Kidney glomerular epithelial cell (primary cell): ENCODE measurements at regions not wholly inside any gene's neighbourhood (a gene's known extent, or its start where the extent isn't known, plus 50 kb on each side); places are given as distances from the start of the nearest gene placed in this dataset.
A peak's percentile ranks its signal among the peaks of the same experiment; 100 is the strongest.
"Not testable (repeated sequence)": the region's sequence is repeated elsewhere in the genome, so short reads cannot be mapped to it uniquely, and the experiment has no call there.

Experiments used
- DNase-seq: peaks from one replicate; lab custom pipeline; 2025; lab: John Stamatoyannopoulos, UW

DNA sequence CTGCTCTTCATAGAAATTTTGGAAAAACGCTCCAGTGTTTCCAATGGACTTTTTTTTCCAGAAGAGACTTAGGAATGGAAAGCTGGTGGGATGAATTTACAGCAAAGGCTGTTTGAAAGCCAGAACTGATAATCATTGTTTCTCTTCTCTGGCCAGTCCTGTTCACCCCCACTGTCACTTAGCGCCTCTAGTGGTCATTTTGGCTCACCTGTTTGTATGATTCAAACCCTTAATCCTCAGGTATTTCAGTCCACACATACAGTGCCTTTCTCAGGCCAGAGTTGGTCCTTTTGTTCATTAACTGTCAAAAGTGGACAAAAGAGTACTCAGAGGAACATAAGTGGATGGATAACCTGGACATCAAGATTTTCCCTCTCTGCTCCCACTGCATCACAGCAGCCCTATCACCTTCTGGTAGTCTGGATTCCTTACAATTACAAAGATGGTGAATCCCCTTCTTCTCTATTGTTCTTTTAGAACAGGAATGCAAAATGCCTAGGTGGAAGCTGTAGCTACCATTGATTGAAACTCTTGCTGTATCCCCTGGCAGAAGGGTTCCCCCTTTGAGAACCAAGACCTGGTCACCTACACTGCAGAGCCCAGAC, 177.6 kb upstream of the OLFM3 start:
- DNase-seq = no peak

DNA sequence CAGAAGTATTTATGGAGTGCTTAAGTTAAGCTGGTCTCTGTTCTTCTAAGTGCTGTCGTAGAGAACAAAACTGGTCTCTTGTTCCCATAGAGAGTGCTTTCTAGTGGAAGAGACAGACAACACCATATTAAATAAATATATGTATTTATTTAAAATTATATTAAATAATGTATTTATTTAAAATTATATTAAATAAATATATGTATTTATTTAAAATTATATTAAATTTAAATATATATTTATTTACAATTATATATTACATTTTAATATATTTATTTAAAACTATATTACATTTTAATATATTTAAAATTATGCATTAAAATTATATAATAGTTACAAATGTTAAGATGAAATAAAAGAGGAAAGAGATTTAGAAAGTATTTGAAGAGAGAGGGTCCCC, 175.5 kb upstream of the OLFM3 start:
- no peak for DNase-seq

GRCh38 chr1:102163799-102164198, 167.1 kb upstream of the OLFM3 start:
- DNase-seq = no peak

DNA sequence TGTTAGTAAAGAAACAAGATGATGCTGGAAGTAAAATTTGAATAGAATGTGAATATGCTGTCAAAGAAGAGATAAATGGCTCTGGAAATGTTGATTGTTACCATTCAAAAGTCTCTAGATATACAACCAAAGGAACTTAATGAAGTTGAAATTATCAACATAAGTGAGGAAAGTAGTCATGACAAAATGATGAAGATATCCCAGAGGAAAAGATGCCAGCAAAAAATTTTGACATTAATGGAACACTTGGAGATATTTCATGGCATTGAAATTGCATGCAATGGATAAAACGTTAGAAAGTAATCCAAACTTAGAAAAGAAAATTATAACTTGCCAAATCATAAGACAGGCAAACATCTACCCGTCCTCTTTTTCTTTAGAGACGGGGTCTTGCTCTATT, 154.5 kb upstream of the OLFM3 start:
- DNase-seq = no peak

DNA sequence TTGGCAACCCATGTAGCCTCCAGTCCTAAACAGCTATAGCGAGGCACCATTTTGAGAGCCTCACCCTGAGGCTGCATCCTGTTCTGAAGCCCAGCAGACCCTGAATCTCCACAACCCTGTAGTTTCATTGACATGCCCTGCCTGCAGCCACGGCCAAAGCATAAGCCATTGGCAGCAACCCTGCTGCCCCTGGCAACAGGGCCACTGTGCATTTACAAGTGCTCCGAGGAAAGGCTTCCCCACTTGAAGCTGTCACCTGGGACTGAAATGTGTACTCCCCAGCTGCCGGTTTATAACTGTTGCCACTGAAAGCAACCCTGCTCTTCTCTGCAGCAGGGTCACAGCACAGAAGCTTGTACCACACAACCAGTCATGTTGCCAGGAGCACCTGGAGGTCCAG, 124.2 kb upstream of the OLFM3 start:
- DNase-seq = no peak

DNA sequence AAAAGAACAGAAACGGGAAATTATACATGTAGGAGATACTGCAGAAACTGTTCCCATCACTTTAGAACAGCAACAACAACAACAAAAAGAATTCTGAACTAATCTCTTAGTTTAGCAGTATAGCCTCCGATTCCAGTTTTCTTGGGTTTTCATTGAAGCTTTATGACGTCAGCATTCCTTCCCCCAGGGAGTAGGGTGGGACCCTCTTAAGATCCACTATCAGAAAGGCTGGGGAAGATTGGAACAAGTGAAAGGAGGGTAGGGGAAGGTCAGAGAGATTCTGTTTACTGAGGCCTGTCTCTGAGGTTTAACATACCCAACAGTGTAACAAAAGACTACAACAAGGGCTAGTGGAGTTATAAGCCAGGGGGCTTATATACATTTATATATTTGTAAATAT, 121.4 kb upstream of the OLFM3 start:
- DNase-seq = no peak

- no peak for DNase-seq
Measured at GRCh38 chr1:102110586-102110985, 113.9 kb upstream of the OLFM3 start.

DNA sequence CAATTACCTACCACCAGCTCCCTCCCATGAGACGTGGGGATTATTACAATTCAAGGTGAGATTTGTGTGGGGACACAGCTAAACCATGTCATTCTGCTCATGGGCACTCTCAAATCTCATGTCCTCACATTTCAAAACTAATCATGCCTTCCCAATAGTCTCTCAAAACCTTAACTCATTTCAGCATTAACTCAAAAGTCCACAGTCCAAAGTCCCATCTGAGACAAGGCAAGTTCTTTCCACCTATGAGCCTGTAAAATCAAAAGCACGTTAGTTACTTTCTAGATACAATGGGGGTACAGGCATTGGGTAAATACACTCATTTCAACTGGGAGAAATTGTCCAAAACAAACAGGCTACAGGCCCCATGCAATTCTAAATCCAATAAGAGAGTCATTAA, 112.8 kb upstream of the OLFM3 start:
- not testable (repeated sequence) for DNase-seq

GRCh38 chr1:102107441-102107840, 110.7 kb upstream of the OLFM3 start:
- DNase-seq = no peak

GRCh38 chr1:102105931-102106550, 109.3 kb upstream of the OLFM3 start:
- no peak for DNase-seq

GRCh38 chr1:102103646-102104045, 106.9 kb upstream of the OLFM3 start:
- no peak for DNase-seq

DNA sequence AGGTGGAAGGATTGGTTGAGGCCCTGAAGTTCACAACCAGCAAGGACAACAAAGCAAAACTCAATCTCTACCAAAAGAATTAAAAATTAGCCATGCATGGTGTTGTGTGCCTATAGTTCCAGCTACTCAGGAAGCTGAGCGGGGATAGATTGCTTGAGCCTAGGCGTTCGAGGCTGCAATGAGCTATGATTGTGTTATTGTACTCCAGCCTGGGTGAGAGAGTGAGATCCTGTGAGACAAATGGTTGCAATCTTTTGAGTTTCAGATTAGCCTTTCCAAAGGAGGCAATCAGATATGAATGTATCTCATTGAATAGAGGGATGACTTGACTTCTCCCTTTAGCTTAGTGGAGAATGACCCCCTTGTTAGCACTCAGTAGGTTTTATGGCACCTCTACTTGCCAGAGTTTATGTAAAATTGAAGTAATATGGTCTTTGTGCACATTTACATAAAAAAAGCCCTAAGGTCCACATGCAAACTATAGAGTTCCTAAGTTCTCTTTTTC, 105.6 kb upstream of the OLFM3 start:
- no peak for DNase-seq

DNA sequence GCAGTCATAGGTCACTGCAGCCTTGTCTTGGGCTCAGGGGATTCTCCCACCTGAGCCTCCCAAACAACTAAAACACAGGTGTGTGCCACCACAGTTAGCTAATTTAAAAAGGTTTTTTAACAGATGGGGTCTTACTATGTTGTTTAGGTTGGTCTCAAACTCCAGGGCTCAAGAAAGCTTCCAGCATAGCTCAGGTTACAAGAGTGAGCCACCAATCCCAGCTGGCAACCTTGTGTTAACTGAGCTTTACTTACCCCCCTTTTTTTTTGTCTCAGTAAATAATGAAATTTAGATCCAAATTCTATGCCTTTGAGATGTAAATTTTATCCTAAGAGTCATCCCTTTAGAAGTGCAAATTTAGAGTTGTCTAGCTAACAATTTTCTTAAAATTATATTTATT, 103.9 kb upstream of the OLFM3 start:
- DNase-seq = no peak

DNA sequence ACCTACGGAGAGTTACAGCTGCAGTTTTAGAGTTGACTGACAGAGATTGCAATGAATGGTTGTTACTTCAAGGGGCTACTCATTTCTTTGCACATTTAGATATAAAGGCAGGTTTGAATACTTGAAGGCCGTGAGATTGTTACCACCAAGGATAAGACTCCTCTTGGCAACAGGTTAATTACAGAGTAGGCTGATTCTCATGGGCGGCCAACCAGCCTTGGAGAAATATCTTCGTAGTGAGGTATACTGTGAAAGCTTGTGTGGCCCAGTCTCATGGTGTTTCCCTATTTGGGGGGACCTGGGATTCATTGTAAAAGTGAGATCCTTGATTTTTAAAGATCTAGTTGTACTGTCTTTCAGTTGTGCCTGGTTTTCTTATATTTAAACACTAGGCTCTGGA, 103.2 kb upstream of the OLFM3 start:
- DNase-seq = peak; percentile 41

DNA sequence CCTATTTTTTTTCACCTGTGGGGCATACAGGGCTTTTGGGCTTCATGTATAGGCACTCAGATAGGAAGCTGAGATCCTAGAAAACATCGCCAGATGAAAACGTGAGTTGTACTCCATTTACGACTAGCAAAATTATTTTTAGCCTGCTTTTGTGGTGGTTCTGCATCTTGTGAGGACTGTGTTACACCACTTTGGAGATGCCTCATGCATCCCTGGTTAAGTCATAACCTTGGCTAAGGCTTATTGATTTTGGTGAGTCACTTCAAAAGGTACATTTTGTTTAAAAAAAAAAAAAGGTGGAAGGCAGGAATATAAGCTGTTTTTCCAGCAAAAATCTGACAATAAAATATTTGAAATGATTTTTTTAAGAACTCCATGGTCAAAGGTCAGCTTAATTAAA, 101.8 kb upstream of the OLFM3 start:
- no peak for DNase-seq

- DNase-seq = no peak
Measured at GRCh38 chr1:102098081-102098480, 101.4 kb upstream of the OLFM3 start.

GRCh38 chr1:102097451-102097850, 100.7 kb upstream of the OLFM3 start:
- no peak for DNase-seq

DNA sequence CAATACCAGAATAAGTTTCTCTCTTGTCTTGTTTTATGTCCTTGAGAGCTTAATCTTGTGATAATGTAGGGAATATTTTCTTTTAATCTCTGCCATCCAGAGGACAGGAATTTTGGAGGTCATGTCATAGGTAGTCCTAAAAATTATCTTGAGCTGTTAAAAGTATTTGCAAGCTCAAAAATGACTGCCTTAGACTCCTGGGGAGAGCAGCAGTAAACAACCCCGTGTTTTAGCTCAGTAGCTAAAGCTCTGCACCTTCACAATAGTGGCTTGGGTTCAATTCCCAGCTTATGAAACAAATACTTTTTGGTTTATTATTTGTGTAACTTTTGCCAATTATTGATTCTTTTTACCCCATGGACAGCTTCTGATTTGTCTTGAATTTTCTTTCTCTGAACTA, 99.4 kb upstream of the OLFM3 start:
- DNase-seq = no peak

DNA sequence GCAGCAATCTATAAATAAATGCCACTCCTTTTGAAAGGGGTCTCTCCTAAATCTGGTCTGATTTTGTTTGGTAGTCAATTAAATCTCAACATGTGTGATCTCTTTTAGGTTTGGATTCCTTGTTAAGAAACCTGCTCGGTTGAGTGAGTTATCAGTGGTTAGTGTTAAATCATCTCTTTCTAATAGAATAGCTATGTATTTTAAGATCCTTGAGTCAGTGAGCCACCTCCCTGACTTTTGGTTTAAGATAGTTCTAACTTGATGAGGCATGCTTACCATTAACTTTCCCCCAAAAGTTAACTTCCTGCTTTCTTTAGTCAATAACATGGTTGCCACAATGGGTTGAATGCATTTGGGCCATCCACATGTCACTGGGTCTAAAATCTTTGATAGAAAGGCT, 93.1 kb upstream of the OLFM3 start:
- DNase-seq = no peak

DNA sequence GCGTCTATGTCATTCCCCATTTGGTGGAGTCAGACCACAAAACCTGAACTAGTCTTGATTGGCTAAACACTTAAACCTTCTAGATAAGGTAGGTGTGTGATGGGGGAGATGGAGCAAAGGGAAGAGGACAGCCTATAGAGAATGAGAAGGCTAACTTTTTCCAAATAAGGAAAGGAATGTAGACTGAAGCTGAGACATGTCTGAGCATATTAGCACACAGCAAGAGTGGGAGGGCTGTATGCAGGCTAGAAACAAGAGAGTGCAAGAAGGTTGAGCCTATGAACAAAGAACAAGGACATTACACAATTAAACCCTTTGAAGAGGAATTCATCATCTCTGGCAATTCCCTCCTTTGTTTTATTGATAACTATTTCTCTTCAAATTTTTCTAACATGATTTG, 89.2 kb upstream of the OLFM3 start:
- no peak for DNase-seq

DNA sequence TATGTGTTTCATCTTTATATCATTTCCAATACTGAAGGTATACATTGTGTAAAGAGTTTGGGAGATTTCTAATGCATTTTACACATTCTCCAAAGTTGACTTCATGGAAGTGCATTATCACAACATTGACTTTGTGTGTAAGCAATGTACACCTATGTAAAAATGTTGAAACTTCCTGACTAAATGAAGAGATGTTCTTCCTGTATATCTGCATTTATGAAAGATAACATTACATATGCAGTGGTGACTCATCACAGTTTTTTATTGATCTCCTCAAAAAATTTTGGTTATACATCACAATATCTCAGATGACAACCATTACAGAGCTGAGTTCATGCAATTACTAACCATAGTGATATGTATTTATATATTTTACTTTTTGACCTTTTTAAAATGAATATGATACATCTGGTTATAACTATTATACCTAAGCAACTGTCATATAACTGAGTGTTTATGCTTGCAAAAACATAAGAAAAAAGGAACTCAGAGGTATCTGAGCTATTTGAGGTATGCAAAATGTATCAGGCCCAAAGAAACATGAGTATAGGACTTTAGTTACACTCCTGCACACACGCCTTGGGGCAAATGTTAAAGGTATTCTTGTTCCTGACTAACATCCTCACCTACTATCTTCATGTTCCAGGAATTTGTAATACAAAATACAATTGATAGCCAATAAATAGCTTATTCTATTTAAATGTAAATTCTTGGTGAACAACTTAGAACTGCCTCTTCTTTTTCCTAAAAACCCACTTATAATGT, 88.2 kb upstream of the OLFM3 start:
- DNase-seq = no peak

- DNase-seq = no peak
Measured at GRCh38 chr1:102083192-102083591, 86.5 kb upstream of the OLFM3 start.

DNA sequence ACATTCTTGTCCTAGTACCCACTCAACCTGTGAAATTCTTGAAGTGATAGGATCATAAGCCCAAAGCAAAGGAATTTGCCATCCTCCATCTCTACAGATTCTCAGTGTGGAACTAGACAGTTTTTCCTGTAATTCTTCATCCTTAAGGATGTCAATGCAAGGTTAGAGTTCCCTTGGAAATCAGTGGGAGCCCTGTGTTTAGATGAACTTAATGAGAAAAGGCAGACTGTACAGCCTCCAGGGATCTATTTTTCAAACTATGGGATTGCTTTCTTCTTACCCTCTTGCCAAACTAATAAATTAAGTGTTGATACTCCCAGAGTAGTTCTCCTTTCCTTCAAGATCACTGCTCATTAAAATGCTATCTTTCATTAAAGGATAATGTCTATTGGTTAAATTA, 78.1 kb upstream of the OLFM3 start:
- DNase-seq = no peak
